Fibroblast of mammary gland (primary cell): ENCODE measurements at regions not wholly inside any gene's neighbourhood (a gene's known extent, or its start where the extent isn't known, plus 50 kb on each side); places are given as distances from the start of the nearest gene placed in this dataset.
"Not testable (repeated sequence)": the region's sequence is repeated elsewhere in the genome, so short reads cannot be mapped to it uniquely, and the experiment has no call there.

Experiments
- DNase-seq: peaks from one replicate; pipeline ENCODE4 v3.0.0-alpha.2; 2010; ENCODE audit warnings: low read depth
- H3K4me3 ChIP-seq: 2 replicates; pipeline ENCODE4 v1.5.1; 2011; ENCODE audit warnings: low read depth, mild to moderate bottlenecking, low read length, moderate library complexity; ENCODE audit not compliant: control insufficient read depth
- CTCF ChIP-seq: conservative IDR thresholded peaks from 2 replicates; pipeline ENCODE4 v1.5.1; 2011; ENCODE audit warnings: low read depth, low read length, inconsistent platforms; ENCODE audit not compliant: control insufficient read depth, insufficient read depth

GRCh38 chr3:15982667-15983196 is 185.0 kb upstream of the ANKRD28 start:
- DNase-seq, result peak; percentile 97
- TF ChIP-seq CTCF, result no peak
- H3K4me3 ChIP-seq, result peak overlapping the region; percentile 2

- H3K4me3 ChIP-seq, result no peak overlapping the region
- DNase-seq, result peak; percentile 91
- no peak for TF ChIP-seq CTCF
Observed at GRCh38 chr3:15983232-15983631, 185.5 kb upstream of the ANKRD28 start.

- TF ChIP-seq CTCF, result no peak
- H3K4me3 ChIP-seq, result no peak overlapping the region
- no peak for DNase-seq
Observed at GRCh38 chr3:15983693-15984092, 185.9 kb upstream of the ANKRD28 start.

GRCh38 chr3:15989419-15989818 is 185.1 kb upstream of the GALNT15 start:
- H3K4me3 ChIP-seq, result no peak overlapping the region
- DNase-seq, result peak; percentile 12
- peak; percentile 55 for TF ChIP-seq CTCF

- DNase-seq, H3K4me3 ChIP-seq: not testable (repeated sequence)
Observed at GRCh38 chr3:15993660-15994059, 180.8 kb upstream of the GALNT15 start.

GRCh38 chr3:15996496-15996895 is 178.0 kb upstream of the GALNT15 start:
- DNase-seq, H3K4me3 ChIP-seq: not testable (repeated sequence)

- TF ChIP-seq CTCF, result no peak
- DNase-seq, result peak; percentile 14
- no peak overlapping the region for H3K4me3 ChIP-seq
Observed at GRCh38 chr3:15997274-15997943, 177.1 kb upstream of the GALNT15 start.

GRCh38 chr3:15998911-15999310 is 175.6 kb upstream of the GALNT15 start:
- no peak overlapping the region for H3K4me3 ChIP-seq
- no peak for TF ChIP-seq CTCF

More at GRCh38 chr3:15998911-15999310, 175.6 kb upstream of the GALNT15 start:
- DNase-seq, result no peak
